GM21717 (cell line): ENCODE measurements at regions not wholly inside any gene's neighbourhood (a gene's known extent, or its start where the extent isn't known, plus 50 kb on each side); places are given as distances from the start of the nearest gene placed in this dataset.
"Not testable (repeated sequence)": the region's sequence is repeated elsewhere in the genome, so short reads cannot be mapped to it uniquely, and the experiment has no call there.

Experiments
- ATAC-seq: cut with Tn5 transposase; IDR thresholded peaks from one replicate; pipeline ENCODE4 v1.9.1; 2021; ENCODE audit warnings: mild to moderate bottlenecking, moderate library complexity; ENCODE audit not compliant: unreplicated experiment

DNA sequence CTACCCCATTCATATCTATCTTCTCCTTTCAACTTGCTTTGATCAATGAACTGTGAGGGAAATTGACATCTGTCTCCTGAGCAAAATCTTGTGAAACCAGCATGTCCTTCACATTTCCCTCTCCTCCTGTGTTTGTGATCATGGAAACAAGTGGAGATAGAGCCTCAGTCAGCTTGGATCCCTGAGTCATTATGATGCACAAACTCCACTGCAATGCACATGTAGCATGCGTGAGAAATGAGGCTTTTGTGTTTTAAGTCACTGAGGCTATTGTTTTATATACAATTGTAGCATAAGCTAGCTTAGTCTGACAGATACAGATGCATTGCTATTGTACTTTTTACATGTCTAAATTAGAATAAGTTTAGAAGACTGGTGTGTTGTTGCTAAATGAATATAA lies 85.2 kb upstream of the HNMT start:
- no peak for ATAC-seq

DNA sequence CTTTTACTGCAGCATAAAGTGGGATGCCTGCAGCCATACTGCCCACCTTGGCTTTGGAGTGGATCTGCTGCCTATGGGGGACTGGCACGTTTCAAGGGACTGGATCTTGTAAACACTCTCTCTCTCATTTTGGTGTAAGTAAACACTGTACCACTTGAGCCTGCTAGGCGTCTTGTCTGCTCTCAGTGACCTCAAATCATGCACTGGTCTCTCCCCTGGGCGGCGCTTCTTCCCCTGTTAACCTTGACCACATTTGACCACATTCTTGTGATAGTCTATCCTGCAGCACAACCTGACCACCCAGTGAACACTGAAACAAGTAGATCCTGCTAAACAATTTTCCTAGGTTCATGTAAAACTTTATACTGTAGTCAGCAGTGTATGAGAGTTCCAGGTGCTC lies 82.6 kb upstream of the HNMT start:
- no peak for ATAC-seq

DNA sequence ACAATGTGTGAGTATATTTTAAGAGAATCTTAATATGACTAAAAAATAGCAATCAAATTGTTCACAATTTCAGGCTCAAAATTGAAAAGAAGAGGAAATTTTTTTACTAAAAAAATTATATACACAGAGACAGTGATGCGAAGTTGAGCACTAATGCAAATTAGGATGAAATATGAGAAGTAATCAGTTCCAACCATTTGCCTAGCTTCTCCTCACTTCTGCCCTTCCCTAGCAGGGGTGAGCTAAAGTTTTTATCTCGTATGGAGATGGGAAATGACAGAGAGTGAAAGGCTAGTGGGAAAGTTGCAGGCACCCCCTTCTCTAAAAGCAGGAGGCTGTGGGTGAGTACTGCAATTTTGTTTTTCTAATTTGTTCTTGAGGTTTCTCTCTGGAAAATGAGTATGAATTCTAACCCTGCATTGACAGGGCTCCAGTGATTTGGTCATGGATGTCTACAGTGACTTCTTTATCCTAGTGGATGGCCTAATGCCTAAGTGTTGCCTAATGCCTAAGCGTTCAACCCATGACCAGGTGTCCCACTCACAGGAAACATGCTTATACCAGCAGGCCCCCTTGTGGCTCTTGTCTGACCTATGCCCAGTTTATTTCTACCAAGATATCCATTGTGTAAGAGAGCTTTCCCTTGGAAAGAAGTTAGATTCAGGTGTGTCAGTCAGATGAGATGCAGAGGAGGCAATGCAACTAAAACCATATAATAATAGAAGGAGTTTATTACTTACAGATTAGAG lies 78.0 kb upstream of the HNMT start:
- ATAC-seq = no peak

DNA sequence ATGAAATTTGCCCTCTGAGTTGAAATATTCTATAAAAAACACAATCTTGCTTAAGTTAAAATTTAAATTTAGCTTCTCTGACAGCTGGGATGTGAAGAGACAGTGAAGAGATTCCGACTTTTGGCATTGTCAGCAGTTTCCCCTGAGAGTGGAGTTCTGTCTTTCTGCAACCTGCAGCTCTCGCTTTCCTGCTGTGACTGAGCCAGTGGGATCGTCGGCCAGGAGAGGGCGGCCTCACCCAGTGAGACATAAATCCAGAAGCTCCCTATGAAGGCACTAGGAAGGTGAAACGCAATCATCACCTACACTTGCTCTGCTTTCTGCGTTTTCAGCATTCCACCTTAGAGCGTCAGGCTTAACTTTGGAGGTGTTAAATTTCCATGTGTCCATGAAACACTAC lies 75.4 kb upstream of the HNMT start:
- ATAC-seq = no peak

DNA sequence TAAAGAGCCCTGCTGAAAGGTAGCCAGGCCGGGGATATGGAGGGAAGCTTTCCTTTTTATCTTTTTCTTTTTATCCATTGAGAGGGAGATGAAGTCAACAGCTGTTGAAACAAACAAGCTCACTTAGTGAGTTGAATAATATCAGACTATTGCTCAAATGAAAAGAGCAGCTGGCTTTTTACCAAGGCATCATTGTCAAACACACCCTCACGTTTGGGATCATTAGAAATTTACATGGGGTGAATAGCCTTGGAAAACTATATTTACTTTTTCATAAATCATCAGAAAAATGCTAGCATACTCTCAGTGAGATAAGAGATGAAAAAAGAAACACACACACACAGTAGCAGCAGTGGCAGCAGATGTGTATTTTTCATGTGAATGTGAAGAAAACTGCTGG lies 71.5 kb upstream of the HNMT start:
- ATAC-seq = no peak

DNA sequence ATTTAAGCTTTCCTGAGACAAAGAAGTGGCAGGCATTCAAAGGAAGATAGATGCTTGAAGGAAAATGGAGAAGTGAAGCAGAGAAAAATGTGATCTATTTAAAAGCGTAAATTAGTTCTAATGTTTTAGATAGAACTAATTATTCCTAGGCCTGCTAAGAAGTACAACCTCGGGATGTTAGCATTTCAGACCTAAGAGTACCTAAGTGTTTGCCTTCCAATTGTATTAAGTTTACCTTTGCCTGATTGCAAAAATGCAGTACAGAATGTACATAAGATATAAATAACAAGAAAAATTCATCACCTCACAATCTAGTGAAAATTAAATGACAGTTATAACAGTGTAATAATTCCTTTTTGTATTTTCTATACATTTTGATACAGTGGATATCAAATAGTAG lies 71.1 kb upstream of the HNMT start:
- ATAC-seq = no peak

DNA sequence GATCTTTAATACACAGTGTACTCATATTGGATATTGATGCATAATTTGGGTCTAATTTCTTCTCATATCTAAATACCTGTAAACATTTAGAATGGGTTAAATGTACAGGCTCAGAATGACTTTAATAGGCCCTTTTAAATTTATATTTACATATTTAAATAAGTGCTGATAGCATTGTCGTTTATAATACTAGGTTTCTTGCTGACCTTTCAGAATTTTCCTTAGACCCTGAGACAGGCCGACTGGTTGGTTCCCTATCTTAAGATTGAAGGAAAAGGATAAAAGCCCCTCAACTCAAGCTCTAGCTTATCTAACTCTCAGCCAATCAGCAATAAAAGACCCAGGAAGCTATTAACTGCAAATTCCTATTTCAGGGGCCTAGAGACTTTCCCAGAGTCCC lies 67.8 kb upstream of the HNMT start:
- no peak for ATAC-seq

DNA sequence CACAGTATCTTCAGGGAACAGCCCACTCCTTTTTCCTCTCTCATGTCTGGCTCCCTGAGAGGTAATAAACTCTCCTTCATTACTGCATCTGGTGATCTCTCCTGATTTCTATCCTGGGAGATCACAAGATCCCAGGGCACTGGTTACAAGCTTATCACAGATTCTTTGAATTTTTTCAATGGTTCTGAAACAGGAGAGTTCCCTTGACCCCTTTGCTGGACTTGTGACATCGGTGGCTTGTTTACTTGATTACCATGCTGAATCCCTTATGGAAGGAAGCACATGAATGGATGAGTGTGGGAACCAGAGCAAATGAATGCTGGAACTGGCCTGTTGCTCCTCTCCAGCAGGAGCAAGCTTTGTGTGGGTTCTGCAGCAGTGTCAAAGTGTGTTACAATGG lies 67.2 kb upstream of the HNMT start:
- no peak for ATAC-seq

DNA sequence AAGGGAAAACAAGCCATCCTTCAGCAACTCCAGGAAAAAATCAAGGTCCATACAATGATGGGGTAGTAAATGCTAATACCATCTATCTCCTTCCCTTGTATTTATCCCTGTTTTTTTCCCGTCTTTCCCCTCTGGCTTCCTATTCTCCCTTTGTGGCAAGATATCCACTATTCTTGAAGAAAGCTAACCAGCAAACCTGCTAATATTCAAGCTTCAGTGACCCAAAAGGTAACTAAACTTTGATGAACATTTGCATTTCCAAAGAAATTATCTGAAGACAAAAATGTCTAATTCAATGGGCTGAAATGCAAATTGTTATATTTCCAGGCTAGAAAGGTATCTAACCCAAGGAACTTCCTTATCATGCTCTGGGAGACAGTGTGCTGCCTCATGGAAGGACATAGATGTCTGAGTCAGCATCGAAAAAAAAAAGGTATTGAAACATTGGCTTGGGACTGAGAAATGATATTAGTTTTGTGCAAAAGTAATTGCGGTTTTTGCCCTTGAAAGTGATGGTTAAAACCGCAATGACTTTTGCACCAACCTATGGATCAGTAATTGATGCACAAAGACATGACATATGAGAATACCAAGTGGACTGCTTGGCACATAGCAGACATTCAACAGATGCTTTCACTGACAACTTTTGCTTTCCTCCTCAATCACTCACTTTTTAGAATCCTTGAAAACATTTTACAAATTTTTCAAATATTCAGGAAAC lies 63.7 kb upstream of the HNMT start:
- no peak for ATAC-seq

DNA sequence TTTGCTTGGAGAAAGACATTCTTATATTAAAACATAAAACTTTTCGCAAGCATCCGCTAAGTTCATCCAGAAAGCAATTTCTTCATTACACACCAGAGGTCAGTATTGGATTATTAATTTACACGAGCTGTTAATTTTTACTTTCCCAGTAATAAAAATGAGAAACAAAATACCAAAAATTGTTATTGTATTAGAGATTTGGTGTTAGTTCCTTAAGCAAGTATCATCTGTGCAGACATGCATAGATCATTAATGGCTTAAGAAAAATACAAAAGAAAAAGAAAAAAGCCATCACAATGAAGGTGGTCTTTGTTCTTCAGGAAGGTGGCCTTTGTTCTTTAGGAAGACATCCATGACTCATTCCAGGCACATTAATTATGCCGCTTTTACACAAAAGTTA lies 53.6 kb upstream of the HNMT start:
- ATAC-seq = no peak

DNA sequence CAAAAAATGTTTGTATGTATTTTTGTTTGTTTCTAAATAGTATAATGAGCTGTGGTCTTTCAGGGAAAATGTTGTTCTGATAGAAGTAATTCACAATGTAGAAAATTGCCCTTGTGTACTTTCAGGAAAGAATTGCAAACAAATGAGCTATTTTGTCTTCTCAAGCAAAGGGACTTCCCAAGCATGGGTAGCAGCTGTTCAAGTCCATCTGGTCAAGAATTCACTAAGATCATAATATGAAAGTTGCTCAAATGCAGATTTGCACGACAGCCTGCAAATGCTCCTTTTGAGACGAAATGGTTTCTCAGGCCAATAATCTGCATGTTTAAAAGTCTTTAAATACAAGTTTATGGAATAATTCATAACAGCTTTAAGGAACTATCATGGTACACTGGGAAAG lies 51.9 kb upstream of the HNMT start:
- ATAC-seq = no peak

DNA sequence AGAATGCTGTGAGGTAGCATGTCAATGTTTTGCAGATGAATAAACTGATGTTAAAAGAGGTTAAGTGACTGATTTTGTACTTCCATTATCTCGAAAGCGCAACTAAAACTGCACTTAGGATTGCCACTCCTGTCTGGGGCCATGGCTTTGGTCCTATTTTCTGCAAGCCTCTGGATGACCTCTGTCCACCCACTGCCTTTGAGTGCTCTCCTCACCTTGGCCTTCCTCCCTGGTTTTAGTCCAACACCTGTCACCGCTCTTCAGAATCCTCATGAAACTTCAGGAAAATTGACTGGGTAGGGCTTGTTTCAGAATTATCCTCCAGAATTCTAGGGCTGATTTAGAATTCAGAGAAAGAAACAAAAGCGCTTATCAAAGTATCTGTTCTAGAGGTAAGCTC lies 51.1 kb upstream of the HNMT start:
- no peak for ATAC-seq

DNA sequence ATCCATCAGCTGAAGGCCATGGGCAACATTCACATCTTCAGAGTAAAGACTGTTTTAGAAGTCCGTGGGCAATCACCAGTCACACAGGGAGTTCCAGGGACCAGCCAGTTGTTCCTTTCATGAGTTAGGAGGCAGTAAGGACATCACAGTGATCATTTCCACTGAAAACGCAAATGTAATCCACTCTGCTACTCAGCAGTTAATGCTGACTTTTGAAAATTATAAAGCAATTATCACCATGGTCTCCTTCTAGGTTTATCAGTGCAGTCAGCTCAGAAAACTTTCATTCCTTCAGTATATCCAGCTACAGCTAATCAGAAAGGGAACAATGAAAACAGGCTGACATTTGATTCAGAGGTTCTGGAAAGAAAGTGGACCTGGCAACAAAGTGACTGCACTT lies 50.6 kb upstream of the HNMT start:
- not testable (repeated sequence) for ATAC-seq
